Thyroid gland (tissue), 4 donors: ENCODE measurements at regions not wholly inside any gene's neighbourhood (a gene's known extent, or its start where the extent isn't known, plus 50 kb on each side); places are given as distances from the start of the nearest gene placed in this dataset.

Experiments used
- CTCF ChIP-seq, 6 experiments: fragments of 200-600 bp in 3 of 6; fragments of 450-650 bp in 3 of 6; sonication (generic) in 3 of 6; IDR thresholded peaks; one replicate each; pipeline ENCODE4 v1.5.1; 2016 to 2019; ENCODE audit warnings: antibody characterized with exemption in 6 of 6, mild to moderate bottlenecking in 2 of 6, inconsistent platforms in 1 of 6, moderate library complexity in 1 of 6
- POLR2A ChIP-seq, 2 donors: fragments of 450-650 bp; IDR thresholded peaks; one replicate each; pipeline ENCODE4 v1.6.1; 2017; ENCODE audit warnings: antibody characterized with exemption in 2 of 2, mild to moderate bottlenecking in 2 of 2, moderate library complexity in 1 of 2

- TF ChIP-seq CTCF (IDR thresholded peaks at IDR 0.05) = no peak
- no peak for TF ChIP-seq POLR2A (IDR thresholded peaks at IDR 0.05)
These were observed 207.9 kb downstream of the RRAGC start for GRCh38 chr1:38651669-38652068.
